ENCODE measurements at regions not wholly inside any gene's neighbourhood (a gene's known extent, or its start where the extent isn't known, plus 50 kb on each side); places are given as distances from the start of the nearest gene placed in this dataset.

GRCh38 chr20:52401431-52401830 is 209.9 kb upstream of the ZFP64 start:
- TF ChIP-seq CTCF (IDR thresholded peaks at IDR 0.05; ENCODE audit: insufficient read depth, low read length, severe bottlenecking), result no peak
- FAIRE-seq (no peak), DNase-seq (ENCODE audit: low read depth) (no peak)
- H3K36me3 ChIP-seq (ENCODE audit: control insufficient read depth, insufficient read depth, low read length), result no peaks in the 10 kb centered on the region
- H3K27me3 ChIP-seq (ENCODE audit: control insufficient read depth, insufficient read depth, low read length), result no peaks in the 10 kb centered on the region
- H3K4me3 ChIP-seq (ENCODE audit: low read depth, low read length), result no peak overlapping the region

- Histone ChIP-seq H3K36me3 (ENCODE audit: control insufficient read depth, insufficient read depth, low read length) (no peaks in the 10 kb centered on the region), H3K27me3 (ENCODE audit: control insufficient read depth, insufficient read depth, low read length) (no peaks in the 10 kb centered on the region), H3K4me3 (ENCODE audit: low read depth, low read length) (no peak overlapping the region)
- FAIRE-seq (no peak), DNase-seq (ENCODE audit: low read depth) (no peak)
- no peak for TF ChIP-seq CTCF (IDR thresholded peaks at IDR 0.05; ENCODE audit: insufficient read depth, low read length, severe bottlenecking)
Observed at GRCh38 chr20:52399352-52399751, 207.8 kb upstream of the ZFP64 start.

GRCh38 chr20:52389606-52390005 is 198.0 kb upstream of the ZFP64 start:
- Histone ChIP-seq H3K36me3 (ENCODE audit: control insufficient read depth, insufficient read depth, low read length) (no peaks in the 10 kb centered on the region), H3K27me3 (ENCODE audit: control insufficient read depth, insufficient read depth, low read length) (no peaks in the 10 kb centered on the region), H3K4me3 (ENCODE audit: low read depth, low read length) (no peak overlapping the region)
- TF ChIP-seq CTCF (IDR thresholded peaks at IDR 0.05; ENCODE audit: insufficient read depth, low read length, severe bottlenecking), result no peak
- no peak for DNase-seq (ENCODE audit: low read depth)
- no peak for FAIRE-seq

- FAIRE-seq, result no peak
- no peaks in the 10 kb centered on the region for H3K36me3 ChIP-seq (ENCODE audit: control insufficient read depth, insufficient read depth, low read length)
- TF ChIP-seq CTCF (IDR thresholded peaks at IDR 0.05; ENCODE audit: insufficient read depth, low read length, severe bottlenecking), result no peak
- no peak for DNase-seq (ENCODE audit: low read depth)
- no peaks in the 10 kb centered on the region for H3K27me3 ChIP-seq (ENCODE audit: control insufficient read depth, insufficient read depth, low read length)
- no peak overlapping the region for H3K4me3 ChIP-seq (ENCODE audit: low read depth, low read length)
Observed at GRCh38 chr20:52383995-52384621, 192.5 kb upstream of the ZFP64 start.

GRCh38 chr20:52382933-52383332 is 191.4 kb upstream of the ZFP64 start:
- no peaks in the 10 kb centered on the region for H3K27me3 ChIP-seq (ENCODE audit: control insufficient read depth, insufficient read depth, low read length)
- TF ChIP-seq CTCF (IDR thresholded peaks at IDR 0.05; ENCODE audit: insufficient read depth, low read length, severe bottlenecking), result no peak
- FAIRE-seq, result no peak
- no peak overlapping the region for H3K4me3 ChIP-seq (ENCODE audit: low read depth, low read length)
- no peak for DNase-seq (ENCODE audit: low read depth)
- no peaks in the 10 kb centered on the region for H3K36me3 ChIP-seq (ENCODE audit: control insufficient read depth, insufficient read depth, low read length)

- FAIRE-seq, result no peak
- H3K36me3 ChIP-seq (ENCODE audit: control insufficient read depth, insufficient read depth, low read length), result no peaks in the 10 kb centered on the region
- no peak overlapping the region for H3K4me3 ChIP-seq (ENCODE audit: low read depth, low read length)
- DNase-seq (ENCODE audit: low read depth), result peak; percentile 10
- H3K27me3 ChIP-seq (ENCODE audit: control insufficient read depth, insufficient read depth, low read length), result no peaks in the 10 kb centered on the region
- TF ChIP-seq CTCF (IDR thresholded peaks at IDR 0.05; ENCODE audit: insufficient read depth, low read length, severe bottlenecking), result peak; percentile 82
Observed at GRCh38 chr20:52379723-52380336, 188.3 kb upstream of the ZFP64 start.

Data from bronchial epithelial cell (primary cell).